ENCODE measurements at regions not wholly inside any gene's neighbourhood (a gene's known extent, or its start where the extent isn't known, plus 50 kb on each side); places are given as distances from the start of the nearest gene placed in this dataset.

DNA sequence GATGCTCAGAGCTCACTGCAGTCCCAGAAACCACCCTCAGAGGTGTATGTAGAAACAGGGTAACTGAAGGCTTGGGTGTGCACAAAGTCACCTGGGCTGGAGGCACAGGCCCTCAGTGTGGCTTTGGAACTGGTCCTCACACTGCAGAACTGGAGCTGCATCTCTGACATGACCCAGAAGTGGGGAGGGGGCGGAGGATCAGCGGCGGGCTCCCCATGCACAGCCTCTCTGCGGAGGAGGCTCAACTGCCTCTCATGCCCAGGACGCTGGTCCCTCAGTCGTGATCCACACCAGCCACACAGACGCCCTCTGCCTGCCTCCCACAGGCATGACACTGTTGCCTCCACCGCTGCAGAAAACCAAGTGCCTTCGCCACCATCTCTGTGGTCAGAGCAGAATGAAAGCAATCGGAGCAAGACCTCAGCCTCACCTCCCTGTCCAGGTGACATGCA lies 73.7 kb downstream of the TM2D3 start:
- no peak overlapping the region for H3K9ac ChIP-seq (ENCODE audit: low read length)
- H3K36me3 ChIP-seq (ENCODE audit: control insufficient read depth in 1 of 2, insufficient read depth in 2 of 2, low read length in 2 of 2) = no peaks in the 10 kb centered on the region
- H3K4me2 ChIP-seq (ENCODE audit: low read length) = no peak overlapping the region
- no peak overlapping the region for H3K14ac ChIP-seq (ENCODE audit: low read length)
- H4K12ac ChIP-seq (ENCODE audit: low read depth, low read length) = no peak overlapping the region
- H2BK120ac ChIP-seq (ENCODE audit: insufficient read depth, low read length, poor library complexity) = no peak overlapping the region
- no peak overlapping the region for H2BK12ac ChIP-seq (ENCODE audit: low read length)
- H3K4me1 ChIP-seq (ENCODE audit: control insufficient read depth in 1 of 2, insufficient read depth in 2 of 2, low read length in 2 of 2) = no peaks in the 10 kb centered on the region
- H4K8ac ChIP-seq (ENCODE audit: low read depth, low read length) = no peak overlapping the region
- no peaks in the 10 kb centered on the region for H3K79me2 ChIP-seq (ENCODE audit: control insufficient read depth, insufficient read depth, low read length, poor library complexity)
- DNase-seq = peak in 1 of 2 donors; percentile 55
- no peak overlapping the region for H2AFZ ChIP-seq (ENCODE audit: insufficient read depth, low read length, poor library complexity)
- no peak overlapping the region for H3K4me3 ChIP-seq (ENCODE audit: low read depth, low read length)
- H3K27me3 ChIP-seq (ENCODE audit: insufficient read depth, low read length) = no peaks in the 10 kb centered on the region
- peaks cover 12% of the 10 kb centered on the region for H3K9me3 ChIP-seq (ENCODE audit: insufficient read depth, low read depth, low read length)
- no peak overlapping the region for H2AK5ac ChIP-seq (ENCODE audit: low read length)
- H3K18ac ChIP-seq (ENCODE audit: low read length) = no peak overlapping the region
- WGBS (ENCODE audit: extremely low coverage, insufficient coverage, insufficient read length) = no CpG with 5 or more reads among the region's 10 CpGs
- no peak overlapping the region for H3K4ac ChIP-seq (ENCODE audit: low read depth, low read length)
- no peak overlapping the region for H3K27ac ChIP-seq (ENCODE audit: low read depth, low read length)
- peak overlapping the region; percentile 31 for H3K23ac ChIP-seq (ENCODE audit: low read length)
- H2BK5ac ChIP-seq (ENCODE audit: low read depth, low read length, poor library complexity) = no peak overlapping the region
- no peaks in the 10 kb centered on the region for H3K79me1 ChIP-seq (ENCODE audit: low read length)
- no peak overlapping the region for H4K91ac ChIP-seq (ENCODE audit: low read depth, low read length)

DNA sequence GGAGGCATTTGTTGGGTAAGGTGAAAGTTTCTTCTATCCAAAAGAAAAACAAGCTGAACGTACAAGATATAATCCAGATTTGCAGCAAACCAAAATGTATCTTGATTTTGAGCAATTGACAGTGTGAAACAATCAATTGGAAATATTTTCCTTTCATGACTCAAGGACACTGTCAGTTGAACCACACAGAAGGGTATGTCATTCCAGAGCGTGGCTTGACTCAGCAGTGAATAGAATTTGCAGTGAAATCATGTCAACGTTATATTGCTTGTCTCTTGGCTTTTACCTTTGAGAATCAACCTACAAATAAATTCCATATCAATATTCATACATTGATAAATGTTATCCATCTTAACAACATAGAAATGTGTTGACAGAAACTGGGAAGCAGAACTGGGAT lies 78.2 kb downstream of the TM2D3 start:
- no peaks in the 10 kb centered on the region for H3K79me1 ChIP-seq (ENCODE audit: low read length)
- no peak overlapping the region for H3K27ac ChIP-seq (ENCODE audit: low read depth, low read length)
- no peaks in the 10 kb centered on the region for H3K79me2 ChIP-seq (ENCODE audit: control insufficient read depth, insufficient read depth, low read length, poor library complexity)
- H3K27me3 ChIP-seq (ENCODE audit: insufficient read depth, low read length) = no peaks in the 10 kb centered on the region
- no peak overlapping the region for H2BK12ac ChIP-seq (ENCODE audit: low read length)
- no peak overlapping the region for H2AFZ ChIP-seq (ENCODE audit: insufficient read depth, low read length, poor library complexity)
- WGBS (ENCODE audit: extremely low coverage, insufficient coverage, insufficient read length) = no CpG with 5 or more reads among the region's 3 CpGs
- no peak overlapping the region for H3K4me3 ChIP-seq (ENCODE audit: low read depth, low read length)
- H3K9ac ChIP-seq (ENCODE audit: low read length) = no peak overlapping the region
- H3K9me3 ChIP-seq (ENCODE audit: insufficient read depth, low read depth, low read length) = peaks cover 14% of the 10 kb centered on the region
- no peak overlapping the region for H3K4ac ChIP-seq (ENCODE audit: low read depth, low read length)
- H4K8ac ChIP-seq (ENCODE audit: low read depth, low read length) = no peak overlapping the region
- H3K18ac ChIP-seq (ENCODE audit: low read length) = no peak overlapping the region
- no peak overlapping the region for H2BK120ac ChIP-seq (ENCODE audit: insufficient read depth, low read length, poor library complexity)
- no peaks in the 10 kb centered on the region for H3K36me3 ChIP-seq (ENCODE audit: control insufficient read depth in 1 of 2, insufficient read depth in 2 of 2, low read length in 2 of 2)
- no peak overlapping the region for H3K4me2 ChIP-seq (ENCODE audit: low read length)
- no peak overlapping the region for H3K23ac ChIP-seq (ENCODE audit: low read length)
- H2AK5ac ChIP-seq (ENCODE audit: low read length) = no peak overlapping the region
- no peak overlapping the region for H4K91ac ChIP-seq (ENCODE audit: low read depth, low read length)
- H3K4me1 ChIP-seq (ENCODE audit: control insufficient read depth in 1 of 2, insufficient read depth in 2 of 2, low read length in 2 of 2) = no peaks in the 10 kb centered on the region
- no peak overlapping the region for H3K14ac ChIP-seq (ENCODE audit: low read length)
- no peak overlapping the region for H4K12ac ChIP-seq (ENCODE audit: low read depth, low read length)
- no peak overlapping the region for H2BK5ac ChIP-seq (ENCODE audit: low read depth, low read length, poor library complexity)
- DNase-seq = peak in 1 of 2 donors; percentile 33

DNA sequence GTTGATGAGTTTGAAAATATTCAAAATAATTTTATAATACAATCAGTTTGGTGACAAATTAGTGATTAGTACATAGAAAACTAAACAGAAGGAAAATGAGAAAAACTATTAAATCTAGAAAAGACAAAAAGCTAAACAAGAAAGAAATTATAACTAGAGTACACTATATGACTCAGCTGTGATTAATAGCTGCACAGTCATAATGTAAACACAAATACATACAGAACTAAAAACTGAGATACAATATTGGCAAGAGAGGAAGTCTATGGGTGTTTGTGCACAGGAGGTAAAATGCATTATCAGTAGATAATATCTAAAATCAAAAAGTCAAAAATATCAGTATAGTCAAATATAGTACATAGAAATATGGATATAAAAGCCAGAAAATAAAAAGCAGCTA lies 80.7 kb upstream of the PCSK6 start:
- no peak overlapping the region for H2AK5ac ChIP-seq (ENCODE audit: low read length)
- no peak overlapping the region for H4K8ac ChIP-seq (ENCODE audit: low read depth, low read length)
- H2AFZ ChIP-seq (ENCODE audit: insufficient read depth, low read length, poor library complexity) = no peak overlapping the region
- no peaks in the 10 kb centered on the region for H3K4me1 ChIP-seq (ENCODE audit: control insufficient read depth in 1 of 2, insufficient read depth in 2 of 2, low read length in 2 of 2)
- H3K4me3 ChIP-seq (ENCODE audit: low read depth, low read length) = no peak overlapping the region
- no peak overlapping the region for H2BK5ac ChIP-seq (ENCODE audit: low read depth, low read length, poor library complexity)
- H2BK12ac ChIP-seq (ENCODE audit: low read length) = no peak overlapping the region
- no peaks in the 10 kb centered on the region for H3K27me3 ChIP-seq (ENCODE audit: insufficient read depth, low read length)
- no peak overlapping the region for H4K12ac ChIP-seq (ENCODE audit: low read depth, low read length)
- no peak overlapping the region for H3K9ac ChIP-seq (ENCODE audit: low read length)
- H3K27ac ChIP-seq (ENCODE audit: low read depth, low read length) = no peak overlapping the region
- no peak overlapping the region for H3K18ac ChIP-seq (ENCODE audit: low read length)
- no peaks in the 10 kb centered on the region for H3K79me2 ChIP-seq (ENCODE audit: control insufficient read depth, insufficient read depth, low read length, poor library complexity)
- H3K9me3 ChIP-seq (ENCODE audit: insufficient read depth, low read depth, low read length) = peaks cover 6% of the 10 kb centered on the region
- H3K23ac ChIP-seq (ENCODE audit: low read length) = no peak overlapping the region
- DNase-seq = no peak
- no peaks in the 10 kb centered on the region for H3K36me3 ChIP-seq (ENCODE audit: control insufficient read depth in 1 of 2, insufficient read depth in 2 of 2, low read length in 2 of 2)
- H3K4ac ChIP-seq (ENCODE audit: low read depth, low read length) = no peak overlapping the region
- H3K14ac ChIP-seq (ENCODE audit: low read length) = no peak overlapping the region
- no peak overlapping the region for H4K91ac ChIP-seq (ENCODE audit: low read depth, low read length)
- no peak overlapping the region for H3K4me2 ChIP-seq (ENCODE audit: low read length)
- no peaks in the 10 kb centered on the region for H3K79me1 ChIP-seq (ENCODE audit: low read length)
- no peak overlapping the region for H2BK120ac ChIP-seq (ENCODE audit: insufficient read depth, low read length, poor library complexity)

DNA sequence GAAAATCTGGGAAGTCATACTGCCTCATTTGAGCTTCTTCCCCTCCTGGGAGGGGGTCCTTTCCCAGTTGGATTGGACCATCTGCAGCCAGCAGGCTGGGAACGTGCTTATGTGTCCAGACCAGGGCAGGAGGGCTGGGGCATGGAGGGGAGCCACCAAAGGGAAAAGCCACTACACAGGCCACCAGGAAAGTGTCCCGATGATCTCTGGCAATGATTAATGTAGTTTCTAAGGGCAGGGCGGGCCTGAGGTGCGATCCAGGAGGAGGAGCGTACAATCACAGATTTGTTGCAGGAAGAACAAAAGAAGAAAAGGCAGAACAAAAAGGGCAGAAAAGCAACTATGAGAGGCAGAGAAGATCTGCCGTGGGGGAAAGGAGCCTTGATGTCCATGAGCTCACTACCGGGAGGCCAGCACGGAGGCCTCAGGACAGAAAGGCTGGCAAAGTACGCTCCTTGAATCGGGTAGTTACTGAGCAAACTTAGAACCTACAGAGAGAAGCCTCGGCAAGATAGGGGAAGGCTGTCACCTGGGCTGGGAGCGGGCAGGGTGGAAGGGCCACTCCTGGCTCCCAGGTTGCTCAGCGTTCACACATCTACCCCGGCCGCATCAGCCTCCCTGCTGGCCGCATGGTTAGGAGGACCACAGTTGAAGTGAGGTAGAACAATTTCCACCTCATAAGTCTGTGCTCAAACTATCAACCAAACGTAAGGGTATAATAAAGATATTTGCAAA lies 79.5 kb upstream of the PCSK6 start:
- Histone ChIP-seq H3K4me3 (ENCODE audit: low read depth, low read length) (no peak overlapping the region), H4K12ac (ENCODE audit: low read depth, low read length) (no peak overlapping the region), H4K8ac (ENCODE audit: low read depth, low read length) (no peak overlapping the region), H3K79me2 (ENCODE audit: control insufficient read depth, insufficient read depth, low read length, poor library complexity) (no peaks in the 10 kb centered on the region), H2AFZ (ENCODE audit: insufficient read depth, low read length, poor library complexity) (no peak overlapping the region), H4K91ac (ENCODE audit: low read depth, low read length) (no peak overlapping the region), H3K4me2 (ENCODE audit: low read length) (no peak overlapping the region), H3K4me1 (ENCODE audit: control insufficient read depth in 1 of 2, insufficient read depth in 2 of 2, low read length in 2 of 2) (no peaks in the 10 kb centered on the region), H3K27ac (ENCODE audit: low read depth, low read length) (no peak overlapping the region), H2BK120ac (ENCODE audit: insufficient read depth, low read length, poor library complexity) (no peak overlapping the region), H3K27me3 (ENCODE audit: insufficient read depth, low read length) (no peaks in the 10 kb centered on the region), H2BK5ac (ENCODE audit: low read depth, low read length, poor library complexity) (no peak overlapping the region), H3K9me3 (ENCODE audit: insufficient read depth, low read depth, low read length) (peaks cover 6% of the 10 kb centered on the region), H2AK5ac (ENCODE audit: low read length) (no peak overlapping the region), H3K4ac (ENCODE audit: low read depth, low read length) (no peak overlapping the region), H3K23ac (ENCODE audit: low read length) (no peak overlapping the region), H3K14ac (ENCODE audit: low read length) (no peak overlapping the region), H3K36me3 (ENCODE audit: control insufficient read depth in 1 of 2, insufficient read depth in 2 of 2, low read length in 2 of 2) (no peaks in the 10 kb centered on the region), H3K79me1 (ENCODE audit: low read length) (no peaks in the 10 kb centered on the region), H3K18ac (ENCODE audit: low read length) (no peak overlapping the region), H2BK12ac (ENCODE audit: low read length) (no peak overlapping the region), H3K9ac (ENCODE audit: low read length) (no peak overlapping the region)
- no CpG with 5 or more reads among the region's 17 CpGs for WGBS (ENCODE audit: extremely low coverage, insufficient coverage, insufficient read length)
- DNase-seq = no peak
